Mesendoderm (in vitro differentiated cells): ENCODE measurements at regions not wholly inside any gene's neighbourhood (a gene's known extent, or its start where the extent isn't known, plus 50 kb on each side); places are given as distances from the start of the nearest gene placed in this dataset.
A peak's percentile ranks its signal among the peaks of the same experiment; 100 is the strongest.

Experiments used
- DNase-seq: peaks from one replicate; pipeline ENCODE4 v3.0.0; 2013
- H2AK5ac ChIP-seq: 2 replicates; pipeline ENCODE4 v1.6.1; 2013; ENCODE audit warnings: low read length, inconsistent platforms
- H2BK120ac ChIP-seq: 2 replicates; pipeline ENCODE4 v1.6.1; 2013; ENCODE audit warnings: low read depth, mild to moderate bottlenecking, low read length, moderate library complexity, mixed read lengths
- H2BK15ac ChIP-seq: replicated peaks from 2 replicates; pipeline ENCODE4 v1.6.1; 2013; ENCODE audit warnings: low read depth, mild to moderate bottlenecking, moderate library complexity
- H2BK5ac ChIP-seq: 2 replicates; pipeline ENCODE4 v1.6.1; 2013; ENCODE audit warnings: low read length, inconsistent platforms
- H3K18ac ChIP-seq: 2 replicates; pipeline ENCODE4 v1.6.1; 2013; ENCODE audit warnings: mild to moderate bottlenecking, low read length, mixed read lengths
- H3K23ac ChIP-seq: one replicate; pipeline ENCODE4 v1.6.1; 2013; ENCODE audit warnings: low read length
- H3K27ac ChIP-seq: 2 replicates; pipeline ENCODE4 v1.5.1; 2013; ENCODE audit warnings: low read depth, mild to moderate bottlenecking, inconsistent platforms, low read length, moderate library complexity
- H3K27me3 ChIP-seq: 2 replicates; pipeline ENCODE4 v1.6.1; 2013; ENCODE audit warnings: low read length, control low read depth, mild to moderate bottlenecking, inconsistent platforms; ENCODE audit not compliant: insufficient read depth, poor library complexity
- H3K36me3 ChIP-seq: 2 replicates; pipeline ENCODE4 v1.6.1; 2013; ENCODE audit warnings: low read length, inconsistent platforms; ENCODE audit not compliant: control insufficient read depth, insufficient read depth
- H3K4ac ChIP-seq: one replicate; pipeline ENCODE4 v1.6.1; 2013; ENCODE audit warnings: low read depth, mild to moderate bottlenecking, low read length, moderate library complexity
- H3K4me1 ChIP-seq: 2 replicates; pipeline ENCODE4 v1.6.1; 2013; ENCODE audit warnings: low read depth, low read length, inconsistent platforms; ENCODE audit not compliant: control insufficient read depth
- H3K4me2 ChIP-seq: 2 replicates; pipeline ENCODE4 v1.6.1; 2013; ENCODE audit warnings: low read length
- H3K4me3 ChIP-seq: 2 replicates; pipeline ENCODE4 v1.5.1; 2013; ENCODE audit warnings: mild to moderate bottlenecking, low read length
- H3K56ac ChIP-seq: one replicate; pipeline ENCODE4 v1.6.1; 2013; ENCODE audit warnings: low read length
- H3K79me1 ChIP-seq: 2 replicates; pipeline ENCODE4 v1.6.1; 2013; ENCODE audit warnings: low read length, inconsistent platforms
- H3K79me2 ChIP-seq: 2 replicates; pipeline ENCODE4 v1.6.1; 2013; ENCODE audit warnings: mild to moderate bottlenecking, low read length; ENCODE audit not compliant: control insufficient read depth, insufficient read depth
- H3K9ac ChIP-seq: 2 replicates; pipeline ENCODE4 v1.6.1; 2013; ENCODE audit warnings: low read length, inconsistent platforms
- H4K5ac ChIP-seq: one replicate; pipeline ENCODE4 v1.6.1; 2013; ENCODE audit warnings: low read length
- H4K8ac ChIP-seq: one replicate; pipeline ENCODE4 v1.6.1; 2013; ENCODE audit warnings: low read depth, mild to moderate bottlenecking, control low read depth, low read length, moderate library complexity
- WGBS: extraction: QIAGEN DNeasy Blood & Tissue Kit; methylation state at CpG from one replicate; pipeline ENCODE4 v1.1.7; 2013; ENCODE audit warnings: low lambda C conversion rate, missing lambda C conversion rate; ENCODE audit not compliant: insufficient coverage; ENCODE audit errors: extremely low coverage; 5-methylcytosine and 5-hydroxymethylcytosine counted together

GRCh38 chr20:51916244-51916643, 113.9 kb upstream of the SALL4 start:
- no peak overlapping the region for H2BK5ac ChIP-seq
- no peak overlapping the region for H3K4ac ChIP-seq
- H3K27ac ChIP-seq = no peak overlapping the region
- no peak overlapping the region for H3K4me3 ChIP-seq
- no peak overlapping the region for H2BK15ac ChIP-seq
- H3K23ac ChIP-seq = no peak overlapping the region
- H3K18ac ChIP-seq = no peak overlapping the region
- no peaks in the 10 kb centered on the region for H3K79me1 ChIP-seq
- peaks cover 2% of the 10 kb centered on the region for H3K4me1 ChIP-seq
- no peak overlapping the region for H3K56ac ChIP-seq
- H3K27me3 ChIP-seq = no peaks in the 10 kb centered on the region
- H3K79me2 ChIP-seq = no peaks in the 10 kb centered on the region
- H3K4me2 ChIP-seq = no peak overlapping the region
- H3K9ac ChIP-seq = no peak overlapping the region
- no peak for DNase-seq
- H4K8ac ChIP-seq = no peak overlapping the region
- no peak overlapping the region for H2BK120ac ChIP-seq
- H4K5ac ChIP-seq = no peak overlapping the region
- WGBS = no CpG with 5 or more reads among the region's 4 CpGs
- H3K36me3 ChIP-seq = no peaks in the 10 kb centered on the region
- no peak overlapping the region for H2AK5ac ChIP-seq

GRCh38 chr20:51914758-51915157, 112.4 kb upstream of the SALL4 start:
- Histone ChIP-seq H2BK15ac (no peak overlapping the region), H3K4me2 (no peak overlapping the region), H3K4ac (no peak overlapping the region), H3K27ac (no peak overlapping the region), H2BK120ac (no peak overlapping the region), H3K9ac (no peak overlapping the region), H3K56ac (no peak overlapping the region), H3K27me3 (no peaks in the 10 kb centered on the region), H3K18ac (peak overlapping the region; percentile 69), H3K4me3 (no peak overlapping the region), H2BK5ac (no peak overlapping the region), H2AK5ac (no peak overlapping the region), H3K79me1 (no peaks in the 10 kb centered on the region), H3K36me3 (no peaks in the 10 kb centered on the region), H4K8ac (no peak overlapping the region), H4K5ac (no peak overlapping the region), H3K79me2 (no peaks in the 10 kb centered on the region), H3K4me1 (peaks cover 8% of the 10 kb centered on the region), H3K23ac (no peak overlapping the region)
- no CpG with 5 or more reads among the region's 8 CpGs for WGBS
- no peak for DNase-seq

GRCh38 chr20:51910321-51911050, 108.2 kb upstream of the SALL4 start:
- H3K4me3 ChIP-seq = no peak overlapping the region
- H3K4me1 ChIP-seq = peaks cover 9% of the 10 kb centered on the region
- H3K4ac ChIP-seq = peak overlapping the region; percentile 55
- no peak overlapping the region for H3K9ac ChIP-seq
- H2BK15ac ChIP-seq = no peak overlapping the region
- WGBS = no CpG with 5 or more reads among the region's 7 CpGs
- H2BK5ac ChIP-seq = no peak overlapping the region
- no peak overlapping the region for H2AK5ac ChIP-seq
- no peak overlapping the region for H3K4me2 ChIP-seq
- H3K36me3 ChIP-seq = no peaks in the 10 kb centered on the region
- peak; percentile 72 for DNase-seq
- no peak overlapping the region for H4K5ac ChIP-seq
- no peak overlapping the region for H4K8ac ChIP-seq
- H3K18ac ChIP-seq = peak overlapping the region; percentile 90
- peak overlapping the region; percentile 67 for H3K27ac ChIP-seq
- H3K79me1 ChIP-seq = no peaks in the 10 kb centered on the region
- H3K79me2 ChIP-seq = no peaks in the 10 kb centered on the region
- no peaks in the 10 kb centered on the region for H3K27me3 ChIP-seq
- no peak overlapping the region for H3K23ac ChIP-seq
- peak overlapping the region; percentile 55 for H2BK120ac ChIP-seq
- H3K56ac ChIP-seq = peak overlapping the region; percentile 59

- Histone ChIP-seq H3K4ac (no peak overlapping the region), H4K8ac (no peak overlapping the region)
- WGBS = no CpG with 5 or more reads among the region's 1 CpG
Observed at GRCh38 chr20:51906679-51907078, 104.4 kb upstream of the SALL4 start.

GRCh38 chr20:51906049-51906448, 103.7 kb upstream of the SALL4 start:
- no peaks in the 10 kb centered on the region for H3K36me3 ChIP-seq
- H2BK5ac ChIP-seq = peak overlapping the region; percentile 11
- no peak overlapping the region for H3K18ac ChIP-seq
- H3K27me3 ChIP-seq = no peaks in the 10 kb centered on the region
- no peak overlapping the region for H3K9ac ChIP-seq
- DNase-seq = no peak
- no peak overlapping the region for H2BK120ac ChIP-seq
- no peak overlapping the region for H4K5ac ChIP-seq
- no CpG with 5 or more reads among the region's 6 CpGs for WGBS
- H3K4ac ChIP-seq = no peak overlapping the region
- H2BK15ac ChIP-seq = no peak overlapping the region
- H3K79me1 ChIP-seq = no peaks in the 10 kb centered on the region
- H3K4me1 ChIP-seq = peaks cover 9% of the 10 kb centered on the region
- H3K23ac ChIP-seq = no peak overlapping the region
- no peak overlapping the region for H3K4me3 ChIP-seq
- peak overlapping the region; percentile 79 for H2AK5ac ChIP-seq
- no peak overlapping the region for H3K27ac ChIP-seq
- no peak overlapping the region for H4K8ac ChIP-seq
- no peak overlapping the region for H3K4me2 ChIP-seq
- no peak overlapping the region for H3K56ac ChIP-seq
- H3K79me2 ChIP-seq = no peaks in the 10 kb centered on the region

More at GRCh38 chr20:51906679-51907078, 104.4 kb upstream of the SALL4 start:
- no peaks in the 10 kb centered on the region for H3K79me2 ChIP-seq
- H4K5ac ChIP-seq = no peak overlapping the region
- H3K79me1 ChIP-seq = no peaks in the 10 kb centered on the region
- no peak overlapping the region for H3K4me2 ChIP-seq
- H3K23ac ChIP-seq = no peak overlapping the region
- H3K56ac ChIP-seq = no peak overlapping the region
- DNase-seq = peak; percentile 62
- peaks cover 9% of the 10 kb centered on the region for H3K4me1 ChIP-seq
- no peak overlapping the region for H3K18ac ChIP-seq
- no peak overlapping the region for H3K9ac ChIP-seq
- no peak overlapping the region for H2BK15ac ChIP-seq
- no peak overlapping the region for H3K27ac ChIP-seq
- no peaks in the 10 kb centered on the region for H3K27me3 ChIP-seq
- H2BK5ac ChIP-seq = no peak overlapping the region
- no peak overlapping the region for H2BK120ac ChIP-seq
- H3K4me3 ChIP-seq = no peak overlapping the region
- no peaks in the 10 kb centered on the region for H3K36me3 ChIP-seq
- no peak overlapping the region for H2AK5ac ChIP-seq

GRCh38 chr20:51902933-51903332, 100.6 kb upstream of the SALL4 start:
- Histone ChIP-seq H3K23ac (no peak overlapping the region), H3K56ac (no peak overlapping the region), H3K9ac (no peak overlapping the region), H4K5ac (no peak overlapping the region), H3K36me3 (no peaks in the 10 kb centered on the region), H3K18ac (no peak overlapping the region), H3K27me3 (no peaks in the 10 kb centered on the region), H3K27ac (no peak overlapping the region), H2AK5ac (no peak overlapping the region), H3K4me2 (no peak overlapping the region), H3K4ac (no peak overlapping the region), H3K4me1 (peaks cover 3% of the 10 kb centered on the region), H2BK5ac (no peak overlapping the region), H3K79me1 (no peaks in the 10 kb centered on the region), H3K4me3 (no peak overlapping the region), H2BK15ac (no peak overlapping the region), H4K8ac (no peak overlapping the region), H3K79me2 (no peaks in the 10 kb centered on the region), H2BK120ac (no peak overlapping the region)
- DNase-seq = no peak
- no CpG with 5 or more reads among the region's 6 CpGs for WGBS
